ENCODE measurements at regions not wholly inside any gene's neighbourhood (a gene's known extent, or its start where the extent isn't known, plus 50 kb on each side); places are given as distances from the start of the nearest gene placed in this dataset.

- intact Hi-C loops (cut with DNase I): no loop called here
Measured at GRCh38 chr5:4969351-4969750, 170.8 kb upstream of the ADAMTS16 start.

GRCh38 chr5:4970171-4970570, 170.0 kb upstream of the ADAMTS16 start:
- 82% methylated on average over 4 of the region's 4 CpGs for WGBS, 2 donors
- Histone ChIP-seq H3K4me1 (ENCODE audit: control insufficient read depth in 1 of 2, insufficient read depth in 2 of 2, low read length in 2 of 2) (no peaks in the 10 kb centered on the region), H3K27me3 (ENCODE audit: control insufficient read depth in 1 of 2, insufficient read depth in 2 of 2, low read length in 1 of 2) (peaks cover 0 to 2% of the 10 kb centered on the region in 2 donors), H3K27ac (ENCODE audit: low read depth in 1 of 2, low read length in 2 of 2) (no peak overlapping the region), H3K36me3 (ENCODE audit: control insufficient read depth in 1 of 2, insufficient read depth in 2 of 2, low read length in 1 of 2) (no peaks in the 10 kb centered on the region), H3K4me3 (ENCODE audit: low read length in 2 of 2) (no peak overlapping the region), H3K9me3 (ENCODE audit: control insufficient read depth, low read length) (no peaks in the 10 kb centered on the region)
- intact Hi-C loops (cut with DNase I): no loop called here
- ATAC-seq (ENCODE audit: low FRiP score): no peak
- no peak for DNase-seq

More at GRCh38 chr5:4969351-4969750, 170.8 kb upstream of the ADAMTS16 start:
- no peak overlapping the region for H3K4me3 ChIP-seq (ENCODE audit: low read length in 2 of 2)
- no peak for DNase-seq
- no peaks in the 10 kb centered on the region for H3K4me1 ChIP-seq (ENCODE audit: control insufficient read depth in 1 of 2, insufficient read depth in 2 of 2, low read length in 2 of 2)
- H3K36me3 ChIP-seq (ENCODE audit: control insufficient read depth in 1 of 2, insufficient read depth in 2 of 2, low read length in 1 of 2): no peaks in the 10 kb centered on the region
- ATAC-seq (ENCODE audit: low FRiP score): no peak
- H3K27me3 ChIP-seq (ENCODE audit: control insufficient read depth in 1 of 2, insufficient read depth in 2 of 2, low read length in 1 of 2): peaks cover 0 to 2% of the 10 kb centered on the region in 2 donors
- no peaks in the 10 kb centered on the region for H3K9me3 ChIP-seq (ENCODE audit: control insufficient read depth, low read length)
- WGBS, 2 donors: 79 to 91% methylated on average over 4 of the region's 4 CpGs
- no peak overlapping the region for H3K27ac ChIP-seq (ENCODE audit: low read depth in 1 of 2, low read length in 2 of 2)

- Histone ChIP-seq H3K27ac (ENCODE audit: low read depth in 1 of 2, low read length in 2 of 2) (no peak overlapping the region), H3K4me1 (ENCODE audit: control insufficient read depth in 1 of 2, insufficient read depth in 2 of 2, low read length in 2 of 2) (no peaks in the 10 kb centered on the region), H3K4me3 (ENCODE audit: low read length in 2 of 2) (no peak overlapping the region), H3K36me3 (ENCODE audit: control insufficient read depth in 1 of 2, insufficient read depth in 2 of 2, low read length in 1 of 2) (no peaks in the 10 kb centered on the region), H3K27me3 (ENCODE audit: control insufficient read depth in 1 of 2, insufficient read depth in 2 of 2, low read length in 1 of 2) (peaks cover 0 to 2% of the 10 kb centered on the region in 2 donors), H3K9me3 (ENCODE audit: control insufficient read depth, low read length) (no peaks in the 10 kb centered on the region)
- intact Hi-C loops (cut with DNase I): no loop called here
- WGBS, 2 donors: 21 to 66% methylated on average over 1 of the region's 1 CpG
- DNase-seq (no peak), ATAC-seq (ENCODE audit: low FRiP score) (no peak)
Measured at GRCh38 chr5:4976902-4977301, 163.2 kb upstream of the ADAMTS16 start.

GRCh38 chr5:4977416-4978110, 162.6 kb upstream of the ADAMTS16 start:
- ATAC-seq (ENCODE audit: low FRiP score): no peak
- no peaks in the 10 kb centered on the region for H3K36me3 ChIP-seq (ENCODE audit: control insufficient read depth in 1 of 2, insufficient read depth in 2 of 2, low read length in 1 of 2)

GRCh38 chr5:4980201-4980600, 159.9 kb upstream of the ADAMTS16 start:
- H3K27ac ChIP-seq (ENCODE audit: low read depth in 1 of 2, low read length in 2 of 2): no peak overlapping the region
- ATAC-seq (ENCODE audit: low FRiP score) (no peak), DNase-seq (no peak)
- H3K36me3 ChIP-seq (ENCODE audit: control insufficient read depth in 1 of 2, insufficient read depth in 2 of 2, low read length in 1 of 2): no peaks in the 10 kb centered on the region
- WGBS, 2 donors: 91 to 94% methylated on average over 5 of the region's 5 CpGs
- H3K27me3 ChIP-seq (ENCODE audit: control insufficient read depth in 1 of 2, insufficient read depth in 2 of 2, low read length in 1 of 2): no peaks in the 10 kb centered on the region
- no peaks in the 10 kb centered on the region for H3K9me3 ChIP-seq (ENCODE audit: control insufficient read depth, low read length)
- no peaks in the 10 kb centered on the region for H3K4me1 ChIP-seq (ENCODE audit: control insufficient read depth in 1 of 2, insufficient read depth in 2 of 2, low read length in 2 of 2)
- H3K4me3 ChIP-seq (ENCODE audit: low read length in 2 of 2): no peak overlapping the region
- intact Hi-C loops (cut with DNase I): no loop called here

More at GRCh38 chr5:4977416-4978110, 162.6 kb upstream of the ADAMTS16 start:
- intact Hi-C loops (cut with DNase I): no loop called here
- no peaks in the 10 kb centered on the region for H3K4me1 ChIP-seq (ENCODE audit: control insufficient read depth in 1 of 2, insufficient read depth in 2 of 2, low read length in 2 of 2)
- no peaks in the 10 kb centered on the region for H3K9me3 ChIP-seq (ENCODE audit: control insufficient read depth, low read length)
- peaks cover 0 to 2% of the 10 kb centered on the region in 2 donors for H3K27me3 ChIP-seq (ENCODE audit: control insufficient read depth in 1 of 2, insufficient read depth in 2 of 2, low read length in 1 of 2)
- H3K4me3 ChIP-seq (ENCODE audit: low read length in 2 of 2): no peak overlapping the region
- 32 to 44% methylated on average over 5 of the region's 5 CpGs for WGBS, 2 donors
- no peak overlapping the region for H3K27ac ChIP-seq (ENCODE audit: low read depth in 1 of 2, low read length in 2 of 2)
- no peak for DNase-seq

- Histone ChIP-seq H3K27me3 (ENCODE audit: control insufficient read depth in 1 of 2, insufficient read depth in 2 of 2, low read length in 1 of 2) (no peaks in the 10 kb centered on the region), H3K4me3 (ENCODE audit: low read length in 2 of 2) (no peak overlapping the region), H3K4me1 (ENCODE audit: control insufficient read depth in 1 of 2, insufficient read depth in 2 of 2, low read length in 2 of 2) (no peaks in the 10 kb centered on the region), H3K9me3 (ENCODE audit: control insufficient read depth, low read length) (no peaks in the 10 kb centered on the region), H3K36me3 (ENCODE audit: control insufficient read depth in 1 of 2, insufficient read depth in 2 of 2, low read length in 1 of 2) (no peaks in the 10 kb centered on the region), H3K27ac (ENCODE audit: low read depth in 1 of 2, low read length in 2 of 2) (no peak overlapping the region)
- no peak for DNase-seq
- WGBS, 2 donors: 85 to 88% methylated on average over 3 of the region's 3 CpGs
- no peak for ATAC-seq (ENCODE audit: low FRiP score)
- intact Hi-C loops (cut with DNase I): no loop called here
Measured at GRCh38 chr5:4981608-4982007, 158.5 kb upstream of the ADAMTS16 start.

GRCh38 chr5:4983701-4984100, 156.4 kb upstream of the ADAMTS16 start:
- no peaks in the 10 kb centered on the region for H3K36me3 ChIP-seq (ENCODE audit: control insufficient read depth in 1 of 2, insufficient read depth in 2 of 2, low read length in 1 of 2)
- H3K27me3 ChIP-seq (ENCODE audit: control insufficient read depth in 1 of 2, insufficient read depth in 2 of 2, low read length in 1 of 2): no peaks in the 10 kb centered on the region
- ATAC-seq (ENCODE audit: low FRiP score) (no peak), DNase-seq (no peak)
- H3K4me3 ChIP-seq (ENCODE audit: low read length in 2 of 2): no peak overlapping the region
- no peak overlapping the region for H3K27ac ChIP-seq (ENCODE audit: low read depth in 1 of 2, low read length in 2 of 2)
- no peaks in the 10 kb centered on the region for H3K4me1 ChIP-seq (ENCODE audit: control insufficient read depth in 1 of 2, insufficient read depth in 2 of 2, low read length in 2 of 2)
- intact Hi-C loops (cut with DNase I): no loop called here
- 6 to 10% methylated on average over 3 of the region's 3 CpGs for WGBS, 2 donors
- no peaks in the 10 kb centered on the region for H3K9me3 ChIP-seq (ENCODE audit: control insufficient read depth, low read length)

GRCh38 chr5:4984461-4984860, 155.7 kb upstream of the ADAMTS16 start:
- Histone ChIP-seq H3K36me3 (ENCODE audit: control insufficient read depth in 1 of 2, insufficient read depth in 2 of 2, low read length in 1 of 2) (no peaks in the 10 kb centered on the region), H3K4me3 (ENCODE audit: low read length in 2 of 2) (no peak overlapping the region), H3K27ac (ENCODE audit: low read depth in 1 of 2, low read length in 2 of 2) (no peak overlapping the region), H3K27me3 (ENCODE audit: control insufficient read depth in 1 of 2, insufficient read depth in 2 of 2, low read length in 1 of 2) (no peaks in the 10 kb centered on the region), H3K9me3 (ENCODE audit: control insufficient read depth, low read length) (no peaks in the 10 kb centered on the region), H3K4me1 (ENCODE audit: control insufficient read depth in 1 of 2, insufficient read depth in 2 of 2, low read length in 2 of 2) (no peaks in the 10 kb centered on the region)
- WGBS, 2 donors: 81 to 85% methylated on average over 1 of the region's 1 CpG
- ATAC-seq (ENCODE audit: low FRiP score) (no peak), DNase-seq (no peak)
- intact Hi-C loops (cut with DNase I): no loop called here

GRCh38 chr5:4987431-4987830, 152.7 kb upstream of the ADAMTS16 start:
- intact Hi-C loops (cut with DNase I): no loop called here
- DNase-seq (no peak), ATAC-seq (ENCODE audit: low FRiP score) (no peak)
- Histone ChIP-seq H3K27me3 (ENCODE audit: control insufficient read depth in 1 of 2, insufficient read depth in 2 of 2, low read length in 1 of 2) (no peaks in the 10 kb centered on the region), H3K4me3 (ENCODE audit: low read length in 2 of 2) (no peak overlapping the region), H3K27ac (ENCODE audit: low read depth in 1 of 2, low read length in 2 of 2) (no peak overlapping the region), H3K36me3 (ENCODE audit: control insufficient read depth in 1 of 2, insufficient read depth in 2 of 2, low read length in 1 of 2) (no peaks in the 10 kb centered on the region), H3K9me3 (ENCODE audit: control insufficient read depth, low read length) (no peaks in the 10 kb centered on the region), H3K4me1 (ENCODE audit: control insufficient read depth in 1 of 2, insufficient read depth in 2 of 2, low read length in 2 of 2) (no peaks in the 10 kb centered on the region)
- WGBS, 2 donors: 4 to 19% methylated on average over 4 of the region's 4 CpGs
